ENCODE measurements at regions not wholly inside any gene's neighbourhood (a gene's known extent, or its start where the extent isn't known, plus 50 kb on each side); places are given as distances from the start of the nearest gene placed in this dataset.
A peak's percentile ranks its signal among the peaks of the same experiment; 100 is the strongest.

DNA sequence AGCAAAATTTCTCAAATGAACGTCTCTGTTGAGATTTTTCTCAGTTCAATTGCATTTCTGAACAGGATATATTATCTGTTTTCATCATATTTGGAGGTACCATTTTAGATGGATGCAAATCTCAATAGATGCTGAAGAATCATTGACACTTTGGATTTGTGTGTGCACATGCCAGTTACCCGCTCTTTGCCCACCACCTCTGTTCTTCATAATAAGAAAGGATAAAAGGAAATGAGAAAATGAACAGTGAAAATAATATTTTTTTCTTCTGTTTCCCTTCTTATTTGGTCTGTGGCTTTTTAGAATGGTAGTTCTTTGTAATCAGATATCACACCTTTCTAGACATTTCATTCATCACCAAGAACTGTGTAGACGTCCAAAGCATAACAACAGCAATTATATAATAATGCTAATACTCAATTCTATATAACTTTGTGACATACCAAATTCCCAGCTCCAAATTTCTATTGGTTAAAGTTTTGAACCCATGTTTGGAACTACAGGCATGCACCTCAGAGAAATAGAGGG is 256.7 kb upstream of the SATB1 start:
- no peak overlapping the region for H3K4me3 ChIP-seq
- no peaks in the 10 kb centered on the region for H3K36me3 ChIP-seq
- H3K27me3 ChIP-seq (replicated peaks in 1 of 7), result no peaks in the 10 kb centered on the region
- peaks cover 0 to 9% (median 0%) of the 10 kb centered on the region in 8 donors for H3K9me3 ChIP-seq
- DNase-seq, result no peak
- WGBS, 5 donors, result 64 to 68% (median 65%) methylated on average over 3 of the region's 3 CpGs
- TF ChIP-seq POLR2A (IDR thresholded peaks at IDR 0.05) (no peak), POLR2AphosphoS5 (IDR thresholded peaks at IDR 0.05) (no peak)
- TF ChIP-seq, protein P1, sequence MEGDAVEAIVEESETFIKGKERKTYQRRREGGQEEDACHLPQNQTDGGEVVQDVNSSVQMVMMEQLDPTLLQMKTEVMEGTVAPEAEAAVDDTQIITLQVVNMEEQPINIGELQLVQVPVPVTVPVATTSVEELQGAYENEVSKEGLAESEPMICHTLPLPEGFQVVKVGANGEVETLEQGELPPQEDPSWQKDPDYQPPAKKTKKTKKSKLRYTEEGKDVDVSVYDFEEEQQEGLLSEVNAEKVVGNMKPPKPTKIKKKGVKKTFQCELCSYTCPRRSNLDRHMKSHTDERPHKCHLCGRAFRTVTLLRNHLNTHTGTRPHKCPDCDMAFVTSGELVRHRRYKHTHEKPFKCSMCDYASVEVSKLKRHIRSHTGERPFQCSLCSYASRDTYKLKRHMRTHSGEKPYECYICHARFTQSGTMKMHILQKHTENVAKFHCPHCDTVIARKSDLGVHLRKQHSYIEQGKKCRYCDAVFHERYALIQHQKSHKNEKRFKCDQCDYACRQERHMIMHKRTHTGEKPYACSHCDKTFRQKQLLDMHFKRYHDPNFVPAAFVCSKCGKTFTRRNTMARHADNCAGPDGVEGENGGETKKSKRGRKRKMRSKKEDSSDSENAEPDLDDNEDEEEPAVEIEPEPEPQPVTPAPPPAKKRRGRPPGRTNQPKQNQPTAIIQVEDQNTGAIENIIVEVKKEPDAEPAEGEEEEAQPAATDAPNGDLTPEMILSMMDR (IDR thresholded peaks at IDR 0.05 in 8 of 11, conservative IDR thresholded peaks at IDR 0.05 in 3 of 11), result no peak
- peaks cover 0 to 12% (median 0%) of the 10 kb centered on the region in 6 donors for H3K4me1 ChIP-seq
- intact Hi-C loops (cut with DNase I; ENCODE audit: low total_unique reads), result no loop called here
- H3K27ac ChIP-seq, result no peak overlapping the region

DNA sequence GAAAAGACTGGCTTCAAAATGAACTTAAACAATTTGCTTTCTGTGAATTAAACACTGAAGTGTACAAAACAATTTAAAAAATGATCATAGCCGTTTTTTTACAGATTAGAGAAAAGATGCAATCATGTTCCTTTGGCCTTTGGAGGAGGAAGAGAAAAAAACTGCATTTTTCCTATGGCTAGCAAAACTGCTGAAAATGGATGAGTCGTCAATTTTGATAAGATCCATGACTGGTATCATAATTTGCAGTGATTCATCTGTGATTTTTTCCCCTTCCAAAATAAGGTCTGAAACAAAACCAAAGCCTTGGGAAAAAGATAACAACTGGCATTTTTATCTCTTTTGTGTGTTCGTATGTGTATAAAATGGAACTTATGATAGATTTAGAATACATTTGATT is 255.6 kb upstream of the SATB1 start:
- no peak for DNase-seq
- Histone ChIP-seq H3K9me3 (peaks cover 0 to 9% (median 0%) of the 10 kb centered on the region in 8 donors), H3K27me3 (replicated peaks in 1 of 7) (no peaks in the 10 kb centered on the region), H3K27ac (no peak overlapping the region), H3K36me3 (no peaks in the 10 kb centered on the region), H3K4me1 (peaks cover 0 to 12% (median 0%) of the 10 kb centered on the region in 6 donors), H3K4me3 (no peak overlapping the region)
- 68 to 79% (median 70%) methylated on average over 3 of the region's 3 CpGs for WGBS, 5 donors
- intact Hi-C loops (cut with DNase I; ENCODE audit: low total_unique reads), result no loop called here
- TF ChIP-seq, protein P1 (IDR thresholded peaks at IDR 0.05 in 8 of 11, conservative IDR thresholded peaks at IDR 0.05 in 3 of 11), result no peak
- TF ChIP-seq POLR2A (IDR thresholded peaks at IDR 0.05), result no peak
- TF ChIP-seq POLR2AphosphoS5 (IDR thresholded peaks at IDR 0.05), result no peak

DNA sequence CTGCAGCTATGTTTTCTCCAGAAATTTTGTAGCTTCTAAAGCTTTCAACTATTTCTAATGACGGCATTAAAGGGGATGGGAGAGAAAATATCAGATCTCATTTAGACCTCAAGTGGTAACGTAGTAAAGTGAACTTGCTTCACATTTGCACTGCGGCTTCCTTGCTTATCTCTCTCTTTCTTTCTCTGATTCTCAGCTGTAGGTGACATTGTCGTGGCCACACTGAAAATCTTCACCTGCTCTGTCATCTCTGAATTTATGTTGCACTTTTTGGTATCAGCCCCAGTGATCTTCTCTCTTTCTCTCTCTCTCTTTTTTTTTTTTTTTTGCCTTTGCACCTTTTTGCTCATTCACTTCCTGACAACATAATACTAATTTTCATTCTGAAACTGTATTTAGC is 254.1 kb upstream of the SATB1 start:
- TF ChIP-seq, protein P1 (IDR thresholded peaks at IDR 0.05 in 8 of 11, conservative IDR thresholded peaks at IDR 0.05 in 3 of 11), result no peak
- no peak for TF ChIP-seq POLR2A (IDR thresholded peaks at IDR 0.05)
- TF ChIP-seq POLR2AphosphoS5 (IDR thresholded peaks at IDR 0.05), result no peak
- H3K9me3 ChIP-seq, result peaks cover 0 to 6% (median 0%) of the 10 kb centered on the region in 8 donors
- H3K4me1 ChIP-seq, result peaks cover 0 to 12% (median 0%) of the 10 kb centered on the region in 6 donors
- 58 to 69% (median 65%) methylated on average over 4 of the region's 4 CpGs for WGBS, 5 donors
- H3K27ac ChIP-seq, result peak overlapping the region in 3 of 8 donors; percentile 42 to 56 (median 47)
- no peaks in the 10 kb centered on the region for H3K27me3 ChIP-seq (replicated peaks in 1 of 7)
- no peak for DNase-seq
- H3K4me3 ChIP-seq, result no peak overlapping the region
- intact Hi-C loops (cut with DNase I; ENCODE audit: low total_unique reads), result no loop called here
- no peaks in the 10 kb centered on the region for H3K36me3 ChIP-seq

DNA sequence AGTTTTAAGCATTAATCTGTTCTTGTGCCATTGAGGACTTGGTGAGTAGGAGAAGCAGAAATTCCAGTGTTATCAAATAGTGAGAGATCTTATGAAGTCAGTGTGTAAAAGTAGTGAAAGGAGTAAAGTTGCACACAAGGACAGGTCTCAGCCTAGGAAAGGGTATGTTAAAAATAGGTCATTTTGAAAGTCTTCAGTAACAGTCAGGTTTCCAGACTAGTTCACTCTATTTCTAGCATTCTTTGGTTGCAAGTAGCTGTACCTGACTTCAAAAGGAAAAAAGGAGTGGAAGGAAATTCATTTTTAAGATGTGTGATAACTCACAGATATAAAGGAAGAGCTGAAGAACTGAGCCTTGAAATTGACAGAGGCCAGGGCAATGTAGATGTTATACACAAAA is 250.1 kb upstream of the SATB1 start:
- no peaks in the 10 kb centered on the region for H3K36me3 ChIP-seq
- no peak overlapping the region for H3K4me3 ChIP-seq
- H3K27ac ChIP-seq, result no peak overlapping the region
- intact Hi-C loops (cut with DNase I; ENCODE audit: low total_unique reads), result no loop called here
- TF ChIP-seq POLR2A (IDR thresholded peaks at IDR 0.05), result no peak
- no peak for TF ChIP-seq POLR2AphosphoS5 (IDR thresholded peaks at IDR 0.05)
- TF ChIP-seq, protein P1 (IDR thresholded peaks at IDR 0.05 in 8 of 11, conservative IDR thresholded peaks at IDR 0.05 in 3 of 11), result no peak
- H3K27me3 ChIP-seq (replicated peaks in 1 of 7), result no peaks in the 10 kb centered on the region
- H3K9me3 ChIP-seq, result no peaks in the 10 kb centered on the region
- peaks cover 0 to 18% (median 0%) of the 10 kb centered on the region in 6 donors for H3K4me1 ChIP-seq
- no peak for DNase-seq

Data from spleen (tissue), 11 donors.